Subcutaneous abdominal adipose tissue (tissue), 5 donors: ENCODE measurements at regions not wholly inside any gene's neighbourhood (a gene's known extent, or its start where the extent isn't known, plus 50 kb on each side); places are given as distances from the start of the nearest gene placed in this dataset.
"Not testable (repeated sequence)": the region's sequence is repeated elsewhere in the genome, so short reads cannot be mapped to it uniquely, and the experiment has no call there.

Experiments
- H3K27ac ChIP-seq: one replicate; pipeline ENCODE4 v1.7.0; 2013; ENCODE audit warnings: low read depth, mild to moderate bottlenecking, inconsistent platforms, low read length, moderate library complexity
- H3K27me3 ChIP-seq, 5 donors: one replicate each; pipeline ENCODE4 v1.7.0; 2013; ENCODE audit warnings: low read length in 5 of 5, inconsistent platforms in 1 of 5; ENCODE audit not compliant: control insufficient read depth in 5 of 5, insufficient read depth in 4 of 5
- H3K36me3 ChIP-seq, 5 donors: one replicate each; pipeline ENCODE4 v1.7.0; 2013; ENCODE audit warnings: low read length in 5 of 5; ENCODE audit not compliant: control insufficient read depth in 5 of 5, insufficient read depth in 5 of 5
- H3K4me1 ChIP-seq, 5 donors: one replicate each; pipeline ENCODE4 v1.7.0; 2013; ENCODE audit warnings: low read length in 5 of 5, mild to moderate bottlenecking in 3 of 5, moderate library complexity in 1 of 5; ENCODE audit not compliant: control insufficient read depth in 5 of 5, insufficient read depth in 5 of 5
- H3K4me3 ChIP-seq, 5 donors: one replicate each; pipeline ENCODE4 v1.7.0; 2013; ENCODE audit warnings: low read length in 5 of 5, low read depth in 1 of 5
- H3K9ac ChIP-seq, 5 donors: one replicate each; pipeline ENCODE4 v1.7.0; 2013; ENCODE audit warnings: low read length in 5 of 5, mild to moderate bottlenecking in 4 of 5, moderate library complexity in 3 of 5
- H3K9me3 ChIP-seq, 5 donors: one replicate each; pipeline ENCODE4 v1.7.0; 2013; ENCODE audit warnings: low read length in 5 of 5; ENCODE audit not compliant: control insufficient read depth in 5 of 5
- donor health status: healthy.
- donor health status: healthy.
- donor health status: healthy.
- donor health status: healthy.
- donor health status: healthy.

- no peak overlapping the region for H3K27ac ChIP-seq
- H3K36me3 ChIP-seq: no peaks in the 10 kb centered on the region
- no peaks in the 10 kb centered on the region for H3K4me1 ChIP-seq
- peaks cover 0 to 10% (median 8%) of the 10 kb centered on the region in 5 donors for H3K9me3 ChIP-seq
- H3K4me3 ChIP-seq: no peak overlapping the region
- H3K9ac ChIP-seq: no peak overlapping the region
- H3K27me3 ChIP-seq: no peaks in the 10 kb centered on the region
Observed at GRCh38 chr3:175965036-175965435, 1105.9 kb downstream of the NAALADL2 start.

GRCh38 chr3:175957427-175957826 is 1098.3 kb downstream of the NAALADL2 start:
- Histone ChIP-seq H3K27me3 (no peaks in the 10 kb centered on the region), H3K9me3 (no peaks in the 10 kb centered on the region), H3K9ac (no peak overlapping the region), H3K27ac (no peak overlapping the region), H3K4me3 (no peak overlapping the region), H3K36me3 (no peaks in the 10 kb centered on the region), H3K4me1 (no peaks in the 10 kb centered on the region)

- H3K27ac ChIP-seq: no peak overlapping the region
- H3K9me3 ChIP-seq: no peaks in the 10 kb centered on the region
- H3K27me3 ChIP-seq: no peaks in the 10 kb centered on the region
- no peak overlapping the region for H3K9ac ChIP-seq
- H3K36me3 ChIP-seq: no peaks in the 10 kb centered on the region
- H3K4me1 ChIP-seq: no peaks in the 10 kb centered on the region
- H3K4me3 ChIP-seq: no peak overlapping the region
Observed at GRCh38 chr3:175956964-175957363, 1097.8 kb downstream of the NAALADL2 start.

- Histone ChIP-seq H3K9me3 (no peaks in the 10 kb centered on the region), H3K27ac (no peak overlapping the region), H3K27me3 (no peaks in the 10 kb centered on the region), H3K4me3 (no peak overlapping the region), H3K36me3 (no peaks in the 10 kb centered on the region), H3K4me1 (no peaks in the 10 kb centered on the region), H3K9ac (no peak overlapping the region)
Observed at GRCh38 chr3:175951047-175951694, 1092.0 kb downstream of the NAALADL2 start.

GRCh38 chr3:175948041-175948440 is 1088.9 kb downstream of the NAALADL2 start:
- Histone ChIP-seq H3K9ac (no peak overlapping the region), H3K9me3 (peaks cover 0 to 3% (median 0%) of the 10 kb centered on the region in 5 donors), H3K4me3 (no peak overlapping the region), H3K27ac (no peak overlapping the region), H3K4me1 (no peaks in the 10 kb centered on the region), H3K27me3 (no peaks in the 10 kb centered on the region), H3K36me3 (no peaks in the 10 kb centered on the region)

GRCh38 chr3:175941352-175941751 is 1082.2 kb downstream of the NAALADL2 start:
- Histone ChIP-seq H3K9me3 (peaks cover 0 to 14% (median 6%) of the 10 kb centered on the region in 5 donors), H3K27ac (no peak overlapping the region), H3K9ac (no peak overlapping the region), H3K36me3 (no peaks in the 10 kb centered on the region), H3K27me3 (no peaks in the 10 kb centered on the region), H3K4me3 (no peak overlapping the region), H3K4me1 (no peaks in the 10 kb centered on the region)

GRCh38 chr3:175940881-175941280 is 1081.7 kb downstream of the NAALADL2 start:
- H3K9ac ChIP-seq: no peak overlapping the region
- H3K9me3 ChIP-seq: peaks cover 0 to 18% (median 6%) of the 10 kb centered on the region in 5 donors
- no peak overlapping the region for H3K27ac ChIP-seq
- H3K4me1 ChIP-seq: no peaks in the 10 kb centered on the region
- no peaks in the 10 kb centered on the region for H3K27me3 ChIP-seq
- no peaks in the 10 kb centered on the region for H3K36me3 ChIP-seq
- H3K4me3 ChIP-seq: no peak overlapping the region

GRCh38 chr3:175940243-175940642 is 1081.1 kb downstream of the NAALADL2 start:
- Histone ChIP-seq H3K4me3 (no peak overlapping the region), H3K4me1 (no peaks in the 10 kb centered on the region)

GRCh38 chr3:175937367-175937766 is 1078.2 kb downstream of the NAALADL2 start:
- H3K36me3 ChIP-seq, H3K27me3 ChIP-seq, H3K9ac ChIP-seq, H3K27ac ChIP-seq, H3K4me3 ChIP-seq, H3K4me1 ChIP-seq: not testable (repeated sequence)
- H3K9me3 ChIP-seq: peaks cover 0 to 14% (median 4%) of the 10 kb centered on the region in 5 donors

More at GRCh38 chr3:175940243-175940642, 1081.1 kb downstream of the NAALADL2 start:
- H3K9ac ChIP-seq: no peak overlapping the region
- H3K36me3 ChIP-seq: no peaks in the 10 kb centered on the region
- no peak overlapping the region for H3K27ac ChIP-seq
- H3K27me3 ChIP-seq: no peaks in the 10 kb centered on the region
- H3K9me3 ChIP-seq: peaks cover 0 to 18% (median 6%) of the 10 kb centered on the region in 5 donors

GRCh38 chr3:175932586-175932985 is 1073.5 kb downstream of the NAALADL2 start:
- no peak overlapping the region for H3K9ac ChIP-seq
- no peak overlapping the region for H3K27ac ChIP-seq
- H3K36me3 ChIP-seq: no peaks in the 10 kb centered on the region
- H3K4me1 ChIP-seq: peaks cover 0 to 4% (median 0%) of the 10 kb centered on the region in 5 donors
- no peak overlapping the region for H3K4me3 ChIP-seq
- no peaks in the 10 kb centered on the region for H3K27me3 ChIP-seq
- peaks cover 0 to 5% (median 4%) of the 10 kb centered on the region in 5 donors for H3K9me3 ChIP-seq
